ENCODE measurements at regions not wholly inside any gene's neighbourhood (a gene's known extent, or its start where the extent isn't known, plus 50 kb on each side); places are given as distances from the start of the nearest gene placed in this dataset.

GRCh38 chr2:155917380-155917779, 415.1 kb downstream of the NR4A2 start:
- no peak for TF ChIP-seq POLR2A (IDR thresholded peaks at IDR 0.05)
- TF ChIP-seq, protein P1, sequence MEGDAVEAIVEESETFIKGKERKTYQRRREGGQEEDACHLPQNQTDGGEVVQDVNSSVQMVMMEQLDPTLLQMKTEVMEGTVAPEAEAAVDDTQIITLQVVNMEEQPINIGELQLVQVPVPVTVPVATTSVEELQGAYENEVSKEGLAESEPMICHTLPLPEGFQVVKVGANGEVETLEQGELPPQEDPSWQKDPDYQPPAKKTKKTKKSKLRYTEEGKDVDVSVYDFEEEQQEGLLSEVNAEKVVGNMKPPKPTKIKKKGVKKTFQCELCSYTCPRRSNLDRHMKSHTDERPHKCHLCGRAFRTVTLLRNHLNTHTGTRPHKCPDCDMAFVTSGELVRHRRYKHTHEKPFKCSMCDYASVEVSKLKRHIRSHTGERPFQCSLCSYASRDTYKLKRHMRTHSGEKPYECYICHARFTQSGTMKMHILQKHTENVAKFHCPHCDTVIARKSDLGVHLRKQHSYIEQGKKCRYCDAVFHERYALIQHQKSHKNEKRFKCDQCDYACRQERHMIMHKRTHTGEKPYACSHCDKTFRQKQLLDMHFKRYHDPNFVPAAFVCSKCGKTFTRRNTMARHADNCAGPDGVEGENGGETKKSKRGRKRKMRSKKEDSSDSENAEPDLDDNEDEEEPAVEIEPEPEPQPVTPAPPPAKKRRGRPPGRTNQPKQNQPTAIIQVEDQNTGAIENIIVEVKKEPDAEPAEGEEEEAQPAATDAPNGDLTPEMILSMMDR (IDR thresholded peaks at IDR 0.05), result no peak

Measured in heart left ventricle (tissue), 13 donors.